ENCODE measurements at regions not wholly inside any gene's neighbourhood (a gene's known extent, or its start where the extent isn't known, plus 50 kb on each side); places are given as distances from the start of the nearest gene placed in this dataset.
"Not testable (repeated sequence)": the region's sequence is repeated elsewhere in the genome, so short reads cannot be mapped to it uniquely, and the experiment has no call there.

GRCh38 chr14:81751198-81751597 is 217.5 kb upstream of the SEL1L start:
- DNase-seq (ENCODE audit: low spot score) = no peak

GRCh38 chr14:81759541-81759940 is 225.9 kb upstream of the SEL1L start:
- DNase-seq (ENCODE audit: low spot score) = no peak

DNA sequence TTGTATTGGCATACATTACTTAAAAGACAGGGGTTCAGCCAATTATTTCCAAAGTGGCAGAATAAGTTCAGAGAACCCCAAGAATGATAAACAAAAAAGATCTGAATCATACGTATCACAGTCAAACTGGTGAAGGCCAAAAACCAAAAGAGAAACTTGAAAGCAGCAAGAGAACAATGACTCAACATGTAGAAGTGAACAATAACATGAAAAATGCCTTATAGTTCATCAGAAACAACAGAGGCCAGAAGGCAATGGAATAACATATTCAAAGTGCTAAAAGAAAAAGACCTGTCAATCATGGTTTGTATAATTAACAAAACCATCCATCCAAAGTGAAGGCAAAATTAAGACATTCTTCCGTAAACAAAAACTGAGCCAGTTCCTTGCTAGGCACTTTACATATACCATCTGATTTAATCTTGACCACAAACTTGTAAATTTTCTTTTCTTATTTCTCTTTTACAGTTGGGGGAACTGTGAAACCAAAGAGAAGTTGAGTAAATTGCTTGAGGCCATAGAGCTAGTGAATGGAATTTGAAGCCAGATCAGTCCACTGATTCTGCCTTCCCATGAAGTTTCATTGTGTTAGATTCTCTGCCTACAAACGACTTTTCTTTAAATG is 232.1 kb upstream of the SEL1L start:
- DNase-seq (ENCODE audit: low spot score) = no peak

GRCh38 chr14:81766321-81766915 is 232.8 kb upstream of the SEL1L start:
- no peak for DNase-seq (ENCODE audit: low spot score)

DNA sequence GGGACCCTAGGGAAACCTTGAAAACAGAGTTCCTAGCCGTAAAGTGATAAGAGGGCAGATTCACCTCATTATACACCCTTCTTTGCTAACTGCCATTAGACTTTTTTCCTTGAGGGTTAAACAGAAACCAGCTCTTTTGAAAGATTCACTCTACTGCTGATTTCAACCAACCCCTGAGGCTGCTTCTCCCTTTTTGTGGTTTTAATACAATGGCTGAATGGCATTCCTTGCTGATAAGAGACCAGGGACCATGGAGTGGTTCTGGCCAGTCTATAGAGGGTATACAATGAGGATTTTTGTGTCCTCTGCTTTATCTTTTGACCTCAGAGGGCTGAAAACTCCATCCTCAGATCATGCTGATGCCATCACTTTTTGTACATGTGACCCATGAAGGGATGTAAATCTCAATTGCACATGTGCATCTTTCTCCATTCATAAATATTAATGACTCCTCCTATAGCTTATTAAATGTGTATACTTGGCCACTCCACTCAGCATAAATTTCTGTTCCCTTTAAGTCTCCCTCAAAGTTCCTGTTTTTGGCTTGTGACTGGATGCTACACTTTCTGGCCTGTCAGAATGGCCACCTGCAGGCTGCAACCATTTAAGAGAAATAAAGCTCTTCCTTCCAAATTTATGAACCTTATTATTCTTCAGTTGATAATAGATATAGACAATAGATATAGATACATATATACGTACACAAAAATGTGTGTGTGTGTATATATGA is 233.8 kb upstream of the SEL1L start:
- DNase-seq (ENCODE audit: low spot score) = no peak

GRCh38 chr14:81771651-81772275 is 238.1 kb upstream of the SEL1L start:
- no peak for DNase-seq (ENCODE audit: low spot score)

DNA sequence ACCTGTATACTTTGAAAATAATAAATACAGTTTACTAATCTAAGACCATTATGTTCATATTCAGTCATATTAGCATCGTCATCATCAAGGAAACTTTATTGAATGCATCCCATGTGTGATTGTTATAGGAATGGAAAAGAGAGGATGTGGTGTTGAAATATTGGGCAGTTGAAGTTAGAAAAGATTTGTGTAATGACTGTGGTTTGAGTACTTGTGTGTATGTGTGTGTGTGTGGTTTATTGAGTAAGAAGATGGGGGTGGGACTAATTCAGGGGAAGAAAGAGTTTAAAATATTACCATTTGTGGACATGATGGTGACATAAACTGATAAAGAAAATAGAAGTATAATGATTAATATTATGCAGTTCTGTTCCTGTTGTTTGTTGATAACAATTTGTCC is 238.7 kb upstream of the SEL1L start:
- no peak for DNase-seq (ENCODE audit: low spot score)

DNA sequence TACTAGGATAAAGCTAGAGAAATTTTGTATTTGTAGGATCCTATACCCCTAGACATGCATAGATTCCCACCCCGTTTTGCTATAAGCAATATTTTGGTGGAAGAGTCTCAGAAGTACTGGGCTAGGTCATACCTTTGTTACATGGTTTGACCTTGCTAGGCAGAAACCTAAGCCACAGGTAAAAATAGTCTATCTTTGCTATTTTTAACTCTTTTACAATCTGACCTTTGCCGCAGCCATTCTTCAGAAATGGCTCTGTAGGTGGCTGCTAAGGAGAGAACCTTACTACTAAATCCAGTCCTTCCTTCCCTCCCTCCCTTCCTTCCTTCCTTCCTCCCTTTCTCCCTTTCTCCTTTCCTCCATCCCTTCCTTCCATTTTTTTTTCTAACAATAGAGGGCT is 242.9 kb upstream of the SEL1L start:
- DNase-seq (ENCODE audit: low spot score) = no peak

DNA sequence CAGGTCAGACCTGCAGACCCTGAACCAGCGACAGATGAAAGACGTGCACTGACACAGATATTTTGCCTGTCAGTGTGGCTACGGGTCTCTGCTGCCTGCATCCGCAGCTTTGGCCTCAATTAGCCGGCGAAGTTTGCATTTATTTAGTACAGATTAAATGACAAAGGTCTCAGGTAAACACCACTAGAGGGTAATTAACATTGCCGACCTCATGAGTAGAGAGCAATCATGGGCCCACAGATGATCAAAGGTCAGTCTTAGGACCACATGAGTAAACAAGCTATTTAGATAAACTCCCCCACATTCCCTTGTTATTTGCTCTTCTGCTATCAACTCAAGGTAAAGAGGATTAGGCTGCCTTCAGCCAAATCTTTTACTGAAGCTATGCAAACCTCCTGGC is 248.1 kb upstream of the SEL1L start:
- not testable (repeated sequence) for DNase-seq (ENCODE audit: low spot score)

GRCh38 chr14:81784084-81784483 is 250.4 kb upstream of the SEL1L start:
- no peak for DNase-seq (ENCODE audit: low spot score)

GRCh38 chr14:81797315-81797714 is 263.7 kb upstream of the SEL1L start:
- DNase-seq (ENCODE audit: low spot score) = no peak

DNA sequence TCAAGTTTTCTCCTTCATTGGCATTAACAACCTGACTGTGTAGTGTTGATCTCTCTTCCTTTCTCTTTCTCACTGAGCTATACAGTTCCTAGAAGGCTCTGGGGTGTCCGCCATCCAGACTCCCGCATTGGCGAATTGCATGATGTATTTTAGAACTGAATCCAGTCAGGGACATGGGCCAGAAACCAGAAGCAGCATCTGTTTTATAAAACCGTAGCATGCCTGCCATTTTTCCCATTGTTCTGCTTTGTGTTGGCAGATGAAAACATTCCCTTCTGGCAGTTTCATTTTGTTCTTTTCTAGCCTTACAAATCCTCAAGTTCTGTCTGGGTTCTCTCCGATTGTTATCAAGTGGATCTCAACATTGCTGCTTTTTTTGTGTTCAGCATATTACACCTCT is 268.3 kb upstream of the SEL1L start:
- DNase-seq (ENCODE audit: low spot score) = no peak

DNA sequence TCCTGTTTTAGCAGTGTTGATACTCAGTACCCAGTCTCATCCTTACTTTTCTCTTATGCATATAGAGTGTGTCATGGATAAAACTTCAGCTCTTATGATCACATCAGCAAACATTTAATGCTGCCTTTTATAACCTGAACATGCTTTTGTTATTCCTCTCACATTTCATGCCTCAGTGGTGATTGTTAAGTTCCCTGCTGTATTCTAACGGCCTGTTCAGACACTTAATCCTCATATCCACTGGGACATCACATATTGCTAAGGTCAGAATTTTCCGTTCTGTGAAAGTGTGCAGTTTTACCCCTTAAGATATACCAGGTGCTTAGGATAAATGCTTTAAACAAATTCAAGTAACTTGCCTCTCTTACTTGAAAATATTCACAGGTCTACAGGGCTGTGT is 268.7 kb upstream of the SEL1L start:
- DNase-seq (ENCODE audit: low spot score) = no peak

DNA sequence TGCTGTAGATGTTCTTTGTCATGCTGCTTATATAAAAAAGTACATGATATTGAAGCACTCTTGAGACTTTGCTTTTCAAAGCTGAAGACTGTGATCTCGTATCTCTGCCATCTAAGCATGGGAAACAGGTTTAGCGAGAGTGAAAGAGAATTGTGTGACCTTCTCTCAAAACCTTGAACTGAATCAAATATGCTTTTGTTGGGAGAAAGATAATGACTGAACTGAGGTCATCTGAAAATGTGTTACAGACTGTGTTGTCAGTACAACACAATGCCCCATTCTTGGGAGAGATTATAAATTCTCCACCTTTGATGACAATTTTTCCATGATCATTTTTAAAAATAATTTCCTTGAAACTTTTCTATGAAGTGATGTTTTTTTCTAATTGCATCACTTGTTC is 272.1 kb upstream of the SEL1L start:
- no peak for DNase-seq (ENCODE audit: low spot score)

DNA sequence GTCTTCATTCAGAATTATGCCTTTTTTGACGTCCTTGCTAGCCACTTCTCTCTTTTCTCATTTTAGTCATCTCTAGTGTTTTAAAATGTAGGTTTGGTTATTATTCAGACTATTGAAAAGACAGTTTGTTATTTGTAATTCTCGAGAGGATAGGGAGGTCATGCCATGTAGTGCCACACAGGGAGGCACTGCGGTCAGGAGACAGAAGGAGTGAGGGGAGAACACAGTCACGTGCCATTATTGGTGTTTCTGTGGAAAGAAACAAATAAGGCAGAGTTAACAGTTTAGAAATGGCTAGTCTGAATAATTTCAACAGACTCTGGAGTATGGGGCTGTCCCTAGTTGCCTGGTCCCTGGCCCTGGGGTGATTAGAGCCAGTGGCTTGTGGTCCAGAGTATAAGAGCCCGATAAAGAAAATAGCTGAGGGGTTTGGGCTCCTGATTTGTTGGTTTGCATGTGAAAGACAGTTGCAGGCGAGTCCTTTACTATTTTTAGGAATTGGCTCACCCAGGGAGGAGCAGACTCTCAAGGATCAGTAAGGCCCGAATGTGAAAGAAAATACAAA is 278.1 kb upstream of the SEL1L start:
- no peak for DNase-seq (ENCODE audit: low spot score)

GRCh38 chr14:81818271-81818670 is 284.6 kb upstream of the SEL1L start:
- no peak for DNase-seq (ENCODE audit: low spot score)

- DNase-seq (ENCODE audit: low spot score) = no peak
Observed at GRCh38 chr14:81819344-81819743, 285.7 kb upstream of the SEL1L start.

DNA sequence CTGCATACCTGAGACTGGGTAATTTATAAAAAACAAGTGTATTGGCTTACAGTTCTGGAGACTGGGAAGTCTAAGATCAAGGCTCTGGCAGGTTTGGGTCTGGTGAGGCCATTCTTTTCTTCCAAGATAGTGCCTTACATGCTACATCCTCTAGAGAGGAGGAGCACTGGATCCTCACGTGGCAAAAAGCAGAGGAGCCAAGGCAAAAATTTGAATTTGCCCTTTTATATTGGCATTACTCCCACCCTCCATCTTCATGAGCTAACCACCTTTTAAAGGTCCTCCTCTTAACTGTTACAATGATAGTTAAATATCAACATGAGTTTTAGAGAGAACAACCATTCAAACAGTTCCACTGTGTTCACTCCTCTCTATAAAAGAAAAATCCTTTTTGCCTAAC is 286.3 kb upstream of the SEL1L start:
- DNase-seq (ENCODE audit: low spot score) = no peak

DNA sequence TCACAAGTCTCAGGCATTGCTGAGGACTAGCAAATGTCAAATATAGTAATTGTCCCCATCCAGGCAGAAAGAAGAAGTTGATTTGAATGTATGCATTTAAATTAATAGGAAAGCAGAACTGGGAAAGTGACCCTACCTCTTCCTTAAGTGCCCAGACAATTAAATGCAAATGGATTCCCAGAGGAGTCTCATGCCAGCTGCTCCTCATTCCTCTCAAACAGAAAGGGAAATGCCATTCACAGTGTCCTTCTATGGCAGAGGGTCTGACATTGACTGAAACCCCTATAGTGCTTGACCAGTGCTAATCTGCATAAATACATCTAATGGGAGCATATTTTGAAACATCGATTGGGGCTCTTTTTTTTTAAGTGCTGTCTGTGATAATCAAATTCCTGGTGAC is 292.4 kb upstream of the SEL1L start:
- no peak for DNase-seq (ENCODE audit: low spot score)

DNA sequence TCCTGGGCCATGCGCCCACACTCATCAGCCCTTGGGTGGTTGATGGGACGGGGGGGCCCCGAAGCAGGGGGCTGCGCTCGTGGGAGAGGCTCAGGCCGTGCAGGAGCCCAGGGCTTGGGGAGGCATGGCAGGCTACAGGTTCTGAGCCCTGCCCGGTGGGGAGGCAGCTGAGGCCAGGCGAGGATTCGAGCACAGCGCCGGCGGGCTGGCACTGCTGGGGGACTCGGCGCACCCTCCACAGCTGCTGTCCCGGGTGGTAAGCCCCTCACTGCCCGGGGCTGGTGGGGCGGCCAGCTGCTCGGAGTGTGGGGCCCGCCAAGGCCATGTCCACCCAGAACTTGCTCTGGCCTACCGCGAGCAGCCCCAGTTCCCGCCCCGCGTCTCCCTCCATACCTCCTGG is 295.8 kb upstream of the SEL1L start:
- no peak for DNase-seq (ENCODE audit: low spot score)

DNA sequence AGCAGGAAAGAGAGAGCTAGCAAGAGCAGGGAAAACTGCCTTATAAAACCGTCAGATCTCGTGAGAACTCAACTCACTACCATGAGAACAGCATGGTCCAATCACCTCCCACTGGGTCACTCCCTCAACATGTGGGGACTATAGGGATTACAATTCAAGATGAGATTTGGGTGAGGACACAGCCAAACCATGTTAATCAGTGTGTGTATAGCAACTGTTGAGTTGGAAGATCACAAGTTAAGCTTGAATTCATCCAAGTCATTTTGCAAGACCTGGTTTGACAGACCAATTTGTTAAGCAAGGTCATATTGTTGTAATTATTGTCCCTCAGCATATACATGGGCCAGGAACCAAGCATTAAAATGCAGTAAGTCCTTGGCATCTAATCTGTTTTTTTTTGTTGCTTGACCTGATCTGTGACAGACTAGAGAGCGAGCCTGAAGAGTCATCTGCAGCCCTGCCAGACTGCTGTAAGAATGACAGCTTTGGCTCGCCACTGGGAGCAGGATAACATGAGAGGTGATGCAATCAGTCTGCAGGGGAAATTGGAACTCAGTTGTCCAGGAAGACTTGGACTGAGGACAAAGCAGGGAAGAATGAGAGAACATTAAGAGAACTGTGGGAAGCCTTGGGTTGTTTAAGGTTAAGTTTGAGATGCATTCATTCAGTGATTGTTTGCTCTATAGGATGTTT is 297.6 kb upstream of the SEL1L start:
- DNase-seq (ENCODE audit: low spot score) = no peak

DNA sequence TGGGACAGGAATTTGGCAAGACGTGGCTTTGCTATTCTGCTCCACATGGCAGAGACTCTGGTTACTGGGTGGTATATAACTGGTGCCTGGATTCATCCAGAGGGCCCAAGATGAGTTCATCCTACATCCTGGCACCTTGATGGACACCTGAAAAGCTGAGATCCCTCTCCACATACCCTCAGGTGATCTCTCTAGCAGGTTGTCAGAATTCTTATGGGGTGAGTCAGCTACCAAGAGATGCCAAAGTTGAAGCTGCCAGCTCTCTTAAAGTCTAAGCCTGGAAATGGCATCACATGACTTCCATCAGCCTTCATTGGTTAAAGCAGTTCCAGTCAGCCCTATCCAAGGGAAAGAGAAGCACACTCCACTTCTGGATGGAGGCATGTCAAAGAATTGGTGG is 300.7 kb upstream of the SEL1L start:
- DNase-seq (ENCODE audit: low spot score) = no peak

Measured in COLO829 (cell line).